ENCODE measurements at regions not wholly inside any gene's neighbourhood (a gene's known extent, or its start where the extent isn't known, plus 50 kb on each side); places are given as distances from the start of the nearest gene placed in this dataset.

DNA sequence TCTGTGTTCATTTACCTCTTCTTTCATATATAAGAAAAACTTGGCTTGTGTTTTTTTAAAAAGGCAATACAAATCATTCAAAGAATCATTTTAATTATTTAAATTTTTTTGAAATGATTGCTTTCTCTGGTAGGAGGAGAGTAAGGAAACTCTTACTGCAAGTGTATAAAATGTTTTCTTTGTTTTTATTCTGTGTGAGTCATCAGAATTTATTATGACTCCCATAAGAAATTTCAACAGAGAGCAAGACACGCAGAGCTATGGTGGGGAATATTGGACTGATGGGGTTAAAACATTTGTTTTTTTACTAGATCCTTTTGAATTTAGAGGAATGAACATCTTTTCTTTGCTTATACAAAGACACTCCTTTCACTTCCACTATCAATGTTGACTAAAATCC, 119.1 kb upstream of the ATXN7L3B start:
- no peak for ATAC-seq
- intact Hi-C loops (cut with micrococcal nuclease; ENCODE audit: unreplicated experiment) (loop anchor here (5.0 to 10.0 kb wide), 2 partner anchors 119 to 226 kb away; partner anchors contain the start of gene ATXN7L3B), in situ Hi-C loops (cut with HindIII; ENCODE audit: low pct_unique_long_range_greater_than_20kb, low sequenced_read_pairs) (no loop called here)

GRCh38 chr12:74424778-74425177, 112.9 kb upstream of the ATXN7L3B start:
- CTCF ChIA-PET, result no interaction called here
- no peak for ATAC-seq
- Histone ChIP-seq H3K27ac (ENCODE audit: low read length) (no peak overlapping the region), H3K4me3 (ENCODE audit: low read depth in 2 of 2, low read length in 2 of 2) (no peak overlapping the region), H3K4me1 (ENCODE audit: control insufficient read depth, insufficient read depth, low read length) (no peaks in the 10 kb centered on the region), H3K36me3 (ENCODE audit: control insufficient read depth, insufficient read depth, low read length) (no peaks in the 10 kb centered on the region), H3K9me3 (ENCODE audit: control insufficient read depth, insufficient read depth, low read depth, low read length) (no peaks in the 10 kb centered on the region), H3K27me3 (ENCODE audit: control insufficient read depth, insufficient read depth, low read length) (no peaks in the 10 kb centered on the region)
- POLR2A ChIA-PET, result no interaction called here
- no TSS peak for BruUV-seq (replicated peaks)
- TF ChIP-seq TCF7L2 (IDR thresholded peaks at IDR 0.05; ENCODE audit: low read depth, low read length) (no peak), SIN3A (IDR thresholded peaks at IDR 0.05; ENCODE audit: borderline replicate concordance, insufficient read depth, low read depth, low read length) (no peak), POLR2AphosphoS5 (IDR thresholded peaks at IDR 0.05; ENCODE audit: low read depth, low read length) (no peak)
- TF ChIP-seq, protein P1, sequence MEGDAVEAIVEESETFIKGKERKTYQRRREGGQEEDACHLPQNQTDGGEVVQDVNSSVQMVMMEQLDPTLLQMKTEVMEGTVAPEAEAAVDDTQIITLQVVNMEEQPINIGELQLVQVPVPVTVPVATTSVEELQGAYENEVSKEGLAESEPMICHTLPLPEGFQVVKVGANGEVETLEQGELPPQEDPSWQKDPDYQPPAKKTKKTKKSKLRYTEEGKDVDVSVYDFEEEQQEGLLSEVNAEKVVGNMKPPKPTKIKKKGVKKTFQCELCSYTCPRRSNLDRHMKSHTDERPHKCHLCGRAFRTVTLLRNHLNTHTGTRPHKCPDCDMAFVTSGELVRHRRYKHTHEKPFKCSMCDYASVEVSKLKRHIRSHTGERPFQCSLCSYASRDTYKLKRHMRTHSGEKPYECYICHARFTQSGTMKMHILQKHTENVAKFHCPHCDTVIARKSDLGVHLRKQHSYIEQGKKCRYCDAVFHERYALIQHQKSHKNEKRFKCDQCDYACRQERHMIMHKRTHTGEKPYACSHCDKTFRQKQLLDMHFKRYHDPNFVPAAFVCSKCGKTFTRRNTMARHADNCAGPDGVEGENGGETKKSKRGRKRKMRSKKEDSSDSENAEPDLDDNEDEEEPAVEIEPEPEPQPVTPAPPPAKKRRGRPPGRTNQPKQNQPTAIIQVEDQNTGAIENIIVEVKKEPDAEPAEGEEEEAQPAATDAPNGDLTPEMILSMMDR (IDR thresholded peaks at IDR 0.05), result no peak
- TF ChIP-seq, protein P2, sequence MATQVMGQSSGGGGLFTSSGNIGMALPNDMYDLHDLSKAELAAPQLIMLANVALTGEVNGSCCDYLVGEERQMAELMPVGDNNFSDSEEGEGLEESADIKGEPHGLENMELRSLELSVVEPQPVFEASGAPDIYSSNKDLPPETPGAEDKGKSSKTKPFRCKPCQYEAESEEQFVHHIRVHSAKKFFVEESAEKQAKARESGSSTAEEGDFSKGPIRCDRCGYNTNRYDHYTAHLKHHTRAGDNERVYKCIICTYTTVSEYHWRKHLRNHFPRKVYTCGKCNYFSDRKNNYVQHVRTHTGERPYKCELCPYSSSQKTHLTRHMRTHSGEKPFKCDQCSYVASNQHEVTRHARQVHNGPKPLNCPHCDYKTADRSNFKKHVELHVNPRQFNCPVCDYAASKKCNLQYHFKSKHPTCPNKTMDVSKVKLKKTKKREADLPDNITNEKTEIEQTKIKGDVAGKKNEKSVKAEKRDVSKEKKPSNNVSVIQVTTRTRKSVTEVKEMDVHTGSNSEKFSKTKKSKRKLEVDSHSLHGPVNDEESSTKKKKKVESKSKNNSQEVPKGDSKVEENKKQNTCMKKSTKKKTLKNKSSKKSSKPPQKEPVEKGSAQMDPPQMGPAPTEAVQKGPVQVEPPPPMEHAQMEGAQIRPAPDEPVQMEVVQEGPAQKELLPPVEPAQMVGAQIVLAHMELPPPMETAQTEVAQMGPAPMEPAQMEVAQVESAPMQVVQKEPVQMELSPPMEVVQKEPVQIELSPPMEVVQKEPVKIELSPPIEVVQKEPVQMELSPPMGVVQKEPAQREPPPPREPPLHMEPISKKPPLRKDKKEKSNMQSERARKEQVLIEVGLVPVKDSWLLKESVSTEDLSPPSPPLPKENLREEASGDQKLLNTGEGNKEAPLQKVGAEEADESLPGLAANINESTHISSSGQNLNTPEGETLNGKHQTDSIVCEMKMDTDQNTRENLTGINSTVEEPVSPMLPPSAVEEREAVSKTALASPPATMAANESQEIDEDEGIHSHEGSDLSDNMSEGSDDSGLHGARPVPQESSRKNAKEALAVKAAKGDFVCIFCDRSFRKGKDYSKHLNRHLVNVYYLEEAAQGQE (IDR thresholded peaks at IDR 0.05; ENCODE audit: insufficient read depth in 1 of 2, low read depth in 2 of 2, low read length in 1 of 2), result no peak
- DNase-seq (ENCODE audit: low read depth, low spot score), result no peak
- in situ Hi-C loops (cut with HindIII; ENCODE audit: low pct_unique_long_range_greater_than_20kb, low sequenced_read_pairs) (no loop called here), intact Hi-C loops (cut with micrococcal nuclease; ENCODE audit: unreplicated experiment) (no loop called here)

More for the DNA sequence above, 119.1 kb upstream of the ATXN7L3B start:
- no peak for DNase-seq (ENCODE audit: low read depth, low spot score)
- H3K9me3 ChIP-seq (ENCODE audit: control insufficient read depth, insufficient read depth, low read depth, low read length), result no peaks in the 10 kb centered on the region
- H3K4me1 ChIP-seq (ENCODE audit: control insufficient read depth, insufficient read depth, low read length), result no peaks in the 10 kb centered on the region
- TF ChIP-seq, protein P1 (IDR thresholded peaks at IDR 0.05), result no peak
- TF ChIP-seq SIN3A (IDR thresholded peaks at IDR 0.05; ENCODE audit: borderline replicate concordance, insufficient read depth, low read depth, low read length), result no peak
- H3K4me3 ChIP-seq (ENCODE audit: low read depth in 2 of 2, low read length in 2 of 2), result no peak overlapping the region
- ChIA-PET POLR2A (no interaction called here), CTCF (no interaction called here)
- H3K36me3 ChIP-seq (ENCODE audit: control insufficient read depth, insufficient read depth, low read length), result no peaks in the 10 kb centered on the region
- no peak overlapping the region for H3K27ac ChIP-seq (ENCODE audit: low read length)
- no peaks in the 10 kb centered on the region for H3K27me3 ChIP-seq (ENCODE audit: control insufficient read depth, insufficient read depth, low read length)
- no TSS peak for BruUV-seq (replicated peaks)

Measured in Panc1 (cell line).